Right hindlimb (tissue), 1 donor: ENCODE measurements at regions not wholly inside any gene's neighbourhood (a gene's known extent, or its start where the extent isn't known, plus 50 kb on each side); places are given as distances from the start of the nearest gene placed in this dataset.
A peak's percentile ranks its signal among the peaks of the same experiment; 100 is the strongest.

Experiments used
- DNase-seq: peaks from one replicate; pipeline ENCODE4 v3.0.0-alpha.2; 2018

- no peak for DNase-seq
These were observed 429.6 kb downstream of the EPM2A start for GRCh38 chr6:145305670-145306069.

- no peak for DNase-seq
These were observed 428.8 kb downstream of the EPM2A start for GRCh38 chr6:145306489-145306888.

- DNase-seq: no peak
These were observed 425.3 kb downstream of the EPM2A start for GRCh38 chr6:145309842-145310535.

- no peak for DNase-seq
These were observed 422.8 kb downstream of the EPM2A start for GRCh38 chr6:145312481-145312880.

- DNase-seq: no peak
These were observed 422.1 kb downstream of the EPM2A start for GRCh38 chr6:145313041-145313855.

- no peak for DNase-seq
These were observed 419.2 kb downstream of the EPM2A start for GRCh38 chr6:145315982-145316600.

GRCh38 chr6:145318952-145319351 lies 416.4 kb downstream of the EPM2A start:
- no peak for DNase-seq

GRCh38 chr6:145319605-145320004 lies 415.7 kb downstream of the EPM2A start:
- DNase-seq: no peak

- no peak for DNase-seq
These were observed 411.7 kb downstream of the EPM2A start for GRCh38 chr6:145323646-145324045.

- no peak for DNase-seq
These were observed 407.7 kb downstream of the EPM2A start for GRCh38 chr6:145327586-145327985.

- peak; percentile 53 for DNase-seq
These were observed 406.1 kb downstream of the EPM2A start for GRCh38 chr6:145329257-145329656.

- DNase-seq: peak; percentile 29
These were observed 404.3 kb downstream of the EPM2A start for GRCh38 chr6:145331066-145331465.

GRCh38 chr6:145332011-145332410 lies 403.3 kb downstream of the EPM2A start:
- DNase-seq: no peak

- no peak for DNase-seq
These were observed 399.2 kb downstream of the EPM2A start for GRCh38 chr6:145336119-145336518.

GRCh38 chr6:145339089-145339488 lies 396.2 kb downstream of the EPM2A start:
- DNase-seq: no peak

- DNase-seq: no peak
These were observed 395.1 kb downstream of the EPM2A start for GRCh38 chr6:145340256-145340655.

GRCh38 chr6:145345094-145345493 lies 390.2 kb downstream of the EPM2A start:
- DNase-seq: no peak

GRCh38 chr6:145347216-145347615 lies 388.1 kb downstream of the EPM2A start:
- DNase-seq: no peak

GRCh38 chr6:145349950-145350510 lies 385.3 kb downstream of the EPM2A start:
- no peak for DNase-seq

- DNase-seq: no peak
These were observed 384.4 kb downstream of the EPM2A start for GRCh38 chr6:145350928-145351327.

- DNase-seq: no peak
These were observed 382.8 kb downstream of the EPM2A start for GRCh38 chr6:145352382-145353080.

- no peak for DNase-seq
These were observed 374.5 kb downstream of the EPM2A start for GRCh38 chr6:145360865-145361264.

GRCh38 chr6:145367149-145367548 lies 368.2 kb downstream of the EPM2A start:
- DNase-seq: no peak
